HG03457 (cell line): ENCODE measurements at regions not wholly inside any gene's neighbourhood (a gene's known extent, or its start where the extent isn't known, plus 50 kb on each side); places are given as distances from the start of the nearest gene placed in this dataset.
"Not testable (repeated sequence)": the region's sequence is repeated elsewhere in the genome, so short reads cannot be mapped to it uniquely, and the experiment has no call there.

Experiments
- ATAC-seq: cut with Tn5 transposase; IDR thresholded peaks from one replicate; pipeline ENCODE4 v1.9.1; 2021; ENCODE audit warnings: moderate number of reproducible peaks; ENCODE audit not compliant: unreplicated experiment

GRCh38 chr6:86872810-86873209 is 64.5 kb upstream of the HTR1E start:
- not testable (repeated sequence) for ATAC-seq

GRCh38 chr6:86871681-86872080 is 65.6 kb upstream of the HTR1E start:
- no peak for ATAC-seq

- no peak for ATAC-seq
Measured at GRCh38 chr6:86869500-86869899, 67.8 kb upstream of the HTR1E start.

GRCh38 chr6:86859513-86859912 is 77.8 kb upstream of the HTR1E start:
- ATAC-seq: no peak

- ATAC-seq: no peak
Measured at GRCh38 chr6:86858970-86859369, 78.4 kb upstream of the HTR1E start.

- ATAC-seq: no peak
Measured at GRCh38 chr6:86857783-86858182, 79.5 kb upstream of the HTR1E start.

- no peak for ATAC-seq
Measured at GRCh38 chr6:86856937-86857563, 80.3 kb upstream of the HTR1E start.

GRCh38 chr6:86856379-86856778 is 80.9 kb upstream of the HTR1E start:
- ATAC-seq: no peak

- ATAC-seq: no peak
Measured at GRCh38 chr6:86848986-86849385, 88.3 kb upstream of the HTR1E start.

- ATAC-seq: no peak
Measured at GRCh38 chr6:86832686-86833085, 104.6 kb upstream of the HTR1E start.

GRCh38 chr6:86825436-86825835 is 111.9 kb upstream of the HTR1E start:
- ATAC-seq: no peak

- no peak for ATAC-seq
Measured at GRCh38 chr6:86822747-86823146, 114.6 kb upstream of the HTR1E start.

- ATAC-seq: no peak
Measured at GRCh38 chr6:86820750-86821149, 116.6 kb upstream of the HTR1E start.

- ATAC-seq: no peak
Measured at GRCh38 chr6:86793649-86794048, 143.7 kb upstream of the HTR1E start.

- ATAC-seq: no peak
Measured at GRCh38 chr6:86791476-86791875, 145.9 kb upstream of the HTR1E start.

GRCh38 chr6:86789779-86790411 is 147.4 kb upstream of the HTR1E start:
- no peak for ATAC-seq

GRCh38 chr6:86782328-86782727 is 155.0 kb upstream of the HTR1E start:
- no peak for ATAC-seq

GRCh38 chr6:86780923-86781322 is 156.4 kb upstream of the HTR1E start:
- ATAC-seq: no peak

- no peak for ATAC-seq
Measured at GRCh38 chr6:86775893-86776292, 161.4 kb upstream of the HTR1E start.

- no peak for ATAC-seq
Measured at GRCh38 chr6:86765211-86765610, 172.1 kb upstream of the HTR1E start.

GRCh38 chr6:86759953-86760352 is 177.4 kb upstream of the HTR1E start:
- ATAC-seq: not testable (repeated sequence)

GRCh38 chr6:86756640-86757229 is 180.6 kb upstream of the HTR1E start:
- ATAC-seq: no peak

- ATAC-seq: no peak
Measured at GRCh38 chr6:86744048-86744447, 193.3 kb upstream of the HTR1E start.
